GM19025 (cell line): ENCODE measurements at regions not wholly inside any gene's neighbourhood (a gene's known extent, or its start where the extent isn't known, plus 50 kb on each side); places are given as distances from the start of the nearest gene placed in this dataset.
"Not testable (repeated sequence)": the region's sequence is repeated elsewhere in the genome, so short reads cannot be mapped to it uniquely, and the experiment has no call there.

ENCODE experiments used
- ATAC-seq: cut with Tn5 transposase; IDR thresholded peaks from one replicate; pipeline ENCODE4 v1.9.1; 2021; ENCODE audit warnings: mild to moderate bottlenecking, low read depth, moderate library complexity; ENCODE audit not compliant: unreplicated experiment

- ATAC-seq: no peak
These were observed 382.3 kb upstream of the KCND2 start for GRCh38 chr7:119890631-119891030.

GRCh38 chr7:119895320-119895719, 377.7 kb upstream of the KCND2 start:
- ATAC-seq: no peak

GRCh38 chr7:119896386-119896785, 376.6 kb upstream of the KCND2 start:
- no peak for ATAC-seq

- no peak for ATAC-seq
These were observed 371.8 kb upstream of the KCND2 start for GRCh38 chr7:119900996-119901672.

GRCh38 chr7:119903085-119903484, 369.9 kb upstream of the KCND2 start:
- ATAC-seq: no peak

- no peak for ATAC-seq
These were observed 367.5 kb upstream of the KCND2 start for GRCh38 chr7:119905495-119905894.

GRCh38 chr7:119908948-119909347, 364.0 kb upstream of the KCND2 start:
- no peak for ATAC-seq

GRCh38 chr7:119914119-119914518, 358.9 kb upstream of the KCND2 start:
- ATAC-seq: not testable (repeated sequence)

- no peak for ATAC-seq
These were observed 356.5 kb upstream of the KCND2 start for GRCh38 chr7:119916501-119916900.

GRCh38 chr7:119918185-119918584, 354.8 kb upstream of the KCND2 start:
- ATAC-seq: no peak

- ATAC-seq: no peak
These were observed 353.0 kb upstream of the KCND2 start for GRCh38 chr7:119919986-119920385.

- no peak for ATAC-seq
These were observed 347.2 kb upstream of the KCND2 start for GRCh38 chr7:119925581-119926289.

GRCh38 chr7:119929891-119930290, 343.1 kb upstream of the KCND2 start:
- no peak for ATAC-seq

GRCh38 chr7:119931230-119931824, 341.6 kb upstream of the KCND2 start:
- ATAC-seq: no peak

GRCh38 chr7:119935418-119936025, 337.5 kb upstream of the KCND2 start:
- no peak for ATAC-seq

- ATAC-seq: no peak
These were observed 336.1 kb upstream of the KCND2 start for GRCh38 chr7:119936836-119937235.

GRCh38 chr7:119937745-119938144, 335.2 kb upstream of the KCND2 start:
- ATAC-seq: no peak

- no peak for ATAC-seq
These were observed 328.9 kb upstream of the KCND2 start for GRCh38 chr7:119943942-119944600.

- no peak for ATAC-seq
These were observed 328.4 kb upstream of the KCND2 start for GRCh38 chr7:119944601-119944972.

GRCh38 chr7:119945822-119946221, 327.2 kb upstream of the KCND2 start:
- no peak for ATAC-seq

- no peak for ATAC-seq
These were observed 323.9 kb upstream of the KCND2 start for GRCh38 chr7:119949053-119949452.
